OCI-LY1 (cell line): ENCODE measurements at regions not wholly inside any gene's neighbourhood (a gene's known extent, or its start where the extent isn't known, plus 50 kb on each side); places are given as distances from the start of the nearest gene placed in this dataset.
"Not testable (repeated sequence)": the region's sequence is repeated elsewhere in the genome, so short reads cannot be mapped to it uniquely, and the experiment has no call there.

ENCODE experiments used
- EZH2 ChIP-seq: fragments of 200-600 bp; sonication (generic), shearing (Covaris generic); IDR thresholded peaks from 2 replicates; pipeline ENCODE4 v1.8.0; 2017; ENCODE audit warnings: borderline replicate concordance, mixed run types, mild to moderate bottlenecking, antibody characterized with exemption, low read length, moderate library complexity, mixed read lengths
- TF ChIP-seq, protein P1 (sequence below): fragments of 200-600 bp; sonication (generic), shearing (Covaris generic); IDR thresholded peaks from 2 replicates; pipeline ENCODE4 v1.5.1; 2017; ENCODE audit warnings: mild to moderate bottlenecking, antibody characterized with exemption, low read length, moderate library complexity, mixed read lengths

GRCh38 chrY:20665357-20665756 lies 89.8 kb downstream of the EIF1AY start:
- TF ChIP-seq, protein P1, sequence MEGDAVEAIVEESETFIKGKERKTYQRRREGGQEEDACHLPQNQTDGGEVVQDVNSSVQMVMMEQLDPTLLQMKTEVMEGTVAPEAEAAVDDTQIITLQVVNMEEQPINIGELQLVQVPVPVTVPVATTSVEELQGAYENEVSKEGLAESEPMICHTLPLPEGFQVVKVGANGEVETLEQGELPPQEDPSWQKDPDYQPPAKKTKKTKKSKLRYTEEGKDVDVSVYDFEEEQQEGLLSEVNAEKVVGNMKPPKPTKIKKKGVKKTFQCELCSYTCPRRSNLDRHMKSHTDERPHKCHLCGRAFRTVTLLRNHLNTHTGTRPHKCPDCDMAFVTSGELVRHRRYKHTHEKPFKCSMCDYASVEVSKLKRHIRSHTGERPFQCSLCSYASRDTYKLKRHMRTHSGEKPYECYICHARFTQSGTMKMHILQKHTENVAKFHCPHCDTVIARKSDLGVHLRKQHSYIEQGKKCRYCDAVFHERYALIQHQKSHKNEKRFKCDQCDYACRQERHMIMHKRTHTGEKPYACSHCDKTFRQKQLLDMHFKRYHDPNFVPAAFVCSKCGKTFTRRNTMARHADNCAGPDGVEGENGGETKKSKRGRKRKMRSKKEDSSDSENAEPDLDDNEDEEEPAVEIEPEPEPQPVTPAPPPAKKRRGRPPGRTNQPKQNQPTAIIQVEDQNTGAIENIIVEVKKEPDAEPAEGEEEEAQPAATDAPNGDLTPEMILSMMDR, result not testable (repeated sequence)
- TF ChIP-seq EZH2, result not testable (repeated sequence)
